ENCODE measurements at regions not wholly inside any gene's neighbourhood (a gene's known extent, or its start where the extent isn't known, plus 50 kb on each side); places are given as distances from the start of the nearest gene placed in this dataset.

GRCh38 chr18:41128545-41128944 lies 826.5 kb upstream of the PIK3C3 start:
- H3K4me3 ChIP-seq (ENCODE audit: low read depth, low read length) = no peak overlapping the region
- TF ChIP-seq, protein P1, sequence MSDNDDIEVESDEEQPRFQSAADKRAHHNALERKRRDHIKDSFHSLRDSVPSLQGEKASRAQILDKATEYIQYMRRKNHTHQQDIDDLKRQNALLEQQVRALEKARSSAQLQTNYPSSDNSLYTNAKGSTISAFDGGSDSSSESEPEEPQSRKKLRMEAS (IDR thresholded peaks at IDR 0.05; ENCODE audit: low read depth, low read length) = no peak
- TF ChIP-seq POLR2A (IDR thresholded peaks at IDR 0.05; ENCODE audit: extremely low read depth, insufficient read length) (no peak), MYC (IDR thresholded peaks at IDR 0.05; ENCODE audit: low read depth, low read length) (no peak), CTCF (IDR thresholded peaks at IDR 0.05; ENCODE audit: low read depth, low read length) (no peak)
- DNase-seq (ENCODE audit: low read depth) = peak; percentile 2

DNA sequence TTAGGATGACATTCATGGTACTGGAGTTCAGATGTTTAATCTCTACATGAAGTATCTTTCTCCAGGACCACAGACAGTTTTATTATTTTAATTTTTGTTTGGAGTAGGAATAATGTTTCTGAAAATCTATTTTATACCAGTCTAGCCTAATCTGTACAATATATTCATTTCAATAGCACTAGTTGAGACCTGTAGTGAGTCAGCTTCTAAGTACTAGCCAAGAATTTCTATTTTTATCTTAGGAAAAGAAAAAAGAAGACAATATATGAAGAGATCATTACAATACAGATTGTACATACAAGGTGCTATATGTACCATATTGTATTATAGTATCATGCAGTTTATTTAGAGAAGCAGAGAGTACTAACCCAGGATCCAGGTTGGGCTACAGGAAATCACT lies 826.9 kb upstream of the PIK3C3 start:
- TF ChIP-seq CTCF (IDR thresholded peaks at IDR 0.05; ENCODE audit: low read depth, low read length) (no peak), MYC (IDR thresholded peaks at IDR 0.05; ENCODE audit: low read depth, low read length) (no peak), POLR2A (IDR thresholded peaks at IDR 0.05; ENCODE audit: extremely low read depth, insufficient read length) (no peak)
- TF ChIP-seq, protein P1 (IDR thresholded peaks at IDR 0.05; ENCODE audit: low read depth, low read length) = no peak
- no peak for DNase-seq (ENCODE audit: low read depth)
- H3K4me3 ChIP-seq (ENCODE audit: low read depth, low read length) = no peak overlapping the region

GRCh38 chr18:41126541-41127235 lies 828.3 kb upstream of the PIK3C3 start:
- no peak overlapping the region for H3K4me3 ChIP-seq (ENCODE audit: low read depth, low read length)
- no peak for DNase-seq (ENCODE audit: low read depth)
- TF ChIP-seq, protein P1 (IDR thresholded peaks at IDR 0.05; ENCODE audit: low read depth, low read length) = no peak
- TF ChIP-seq MYC (IDR thresholded peaks at IDR 0.05; ENCODE audit: low read depth, low read length) (no peak), POLR2A (IDR thresholded peaks at IDR 0.05; ENCODE audit: extremely low read depth, insufficient read length) (no peak), CTCF (IDR thresholded peaks at IDR 0.05; ENCODE audit: low read depth, low read length) (no peak)

DNA sequence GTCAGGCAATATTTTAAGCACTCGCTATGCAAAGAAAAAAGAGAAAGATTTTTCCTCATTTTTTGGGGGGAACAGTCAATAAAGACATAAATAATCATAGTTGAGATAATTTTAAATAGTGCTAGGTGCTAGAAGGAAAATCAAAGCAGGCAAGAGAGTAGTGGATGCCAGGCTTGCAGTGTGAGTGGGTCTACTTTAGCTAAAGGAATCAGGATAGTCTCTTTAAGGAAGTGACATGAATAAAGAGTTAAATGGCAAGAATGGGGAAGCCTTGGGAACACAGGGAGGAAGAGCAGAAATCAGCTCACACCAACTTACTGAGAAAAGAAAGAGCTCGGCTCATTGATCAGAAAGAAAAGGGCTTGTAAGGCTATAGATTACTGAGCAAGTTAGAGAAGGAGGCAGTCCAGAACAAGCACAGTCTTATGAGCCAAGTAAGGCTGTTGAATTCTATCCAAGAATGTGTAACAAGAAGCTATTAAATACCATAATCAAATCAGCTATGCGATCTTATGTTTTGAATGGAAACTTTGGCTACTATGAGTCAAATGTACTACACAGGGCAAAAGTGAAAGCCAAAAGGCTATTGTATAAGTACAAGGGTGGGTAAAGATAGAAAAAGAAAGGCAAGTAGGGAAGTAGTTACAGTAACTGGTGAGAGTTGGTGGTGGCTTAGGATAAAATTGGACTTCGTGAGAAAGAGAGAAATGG lies 833.8 kb upstream of the PIK3C3 start:
- TF ChIP-seq POLR2A (IDR thresholded peaks at IDR 0.05; ENCODE audit: extremely low read depth, insufficient read length) = no peak
- TF ChIP-seq, protein P1 (IDR thresholded peaks at IDR 0.05; ENCODE audit: low read depth, low read length) = no peak
- no peak for TF ChIP-seq MYC (IDR thresholded peaks at IDR 0.05; ENCODE audit: low read depth, low read length)
- TF ChIP-seq CTCF (IDR thresholded peaks at IDR 0.05; ENCODE audit: low read depth, low read length) = no peak
- DNase-seq (ENCODE audit: low read depth) = no peak

GRCh38 chr18:41119031-41119430 lies 836.0 kb upstream of the PIK3C3 start:
- TF ChIP-seq, protein P1 (IDR thresholded peaks at IDR 0.05; ENCODE audit: low read depth, low read length) = no peak
- TF ChIP-seq POLR2A (IDR thresholded peaks at IDR 0.05; ENCODE audit: extremely low read depth, insufficient read length) (no peak), MYC (IDR thresholded peaks at IDR 0.05; ENCODE audit: low read depth, low read length) (no peak), CTCF (IDR thresholded peaks at IDR 0.05; ENCODE audit: low read depth, low read length) (no peak)
- H3K4me3 ChIP-seq (ENCODE audit: low read depth, low read length) = no peak overlapping the region
- DNase-seq (ENCODE audit: low read depth) = no peak

More for the DNA sequence above, 833.8 kb upstream of the PIK3C3 start:
- H3K4me3 ChIP-seq (ENCODE audit: low read depth, low read length) = no peak overlapping the region
